ENCODE measurements at regions not wholly inside any gene's neighbourhood (a gene's known extent, or its start where the extent isn't known, plus 50 kb on each side); places are given as distances from the start of the nearest gene placed in this dataset.

- WGBS, result 73% methylated on average over 1 of the region's 1 CpG
- Histone ChIP-seq H3K4me1 (ENCODE audit: insufficient read depth) (no peaks in the 10 kb centered on the region), H3K4me3 (ENCODE audit: low read depth, low read length) (no peak overlapping the region), H3K27ac (ENCODE audit: low read depth) (no peak overlapping the region), H3K36me3 (ENCODE audit: insufficient read depth) (no peaks in the 10 kb centered on the region)
- DNase-seq (ENCODE audit: extremely low spot score), result no peak
Measured at GRCh38 chr13:70835371-70835770, 727.1 kb upstream of the KLHL1 start.

GRCh38 chr13:70829748-70830147, 721.5 kb upstream of the KLHL1 start:
- WGBS, result 69% methylated on average over 4 of the region's 4 CpGs
- Histone ChIP-seq H3K36me3 (ENCODE audit: insufficient read depth) (no peaks in the 10 kb centered on the region), H3K27ac (ENCODE audit: low read depth) (no peak overlapping the region), H3K4me1 (ENCODE audit: insufficient read depth) (no peaks in the 10 kb centered on the region), H3K4me3 (ENCODE audit: low read depth, low read length) (no peak overlapping the region)
- DNase-seq (ENCODE audit: extremely low spot score), result no peak

GRCh38 chr13:70817576-70817975, 709.3 kb upstream of the KLHL1 start:
- Histone ChIP-seq H3K27ac (ENCODE audit: low read depth) (no peak overlapping the region), H3K4me1 (ENCODE audit: insufficient read depth) (no peaks in the 10 kb centered on the region), H3K36me3 (ENCODE audit: insufficient read depth) (no peaks in the 10 kb centered on the region), H3K4me3 (ENCODE audit: low read depth, low read length) (no peak overlapping the region)
- 52% methylated on average over 2 of the region's 2 CpGs for WGBS
- no peak for DNase-seq (ENCODE audit: extremely low spot score)

- 29% methylated on average over 5 of the region's 5 CpGs for WGBS
- no peak for DNase-seq (ENCODE audit: extremely low spot score)
- Histone ChIP-seq H3K27ac (ENCODE audit: low read depth) (no peak overlapping the region), H3K4me1 (ENCODE audit: insufficient read depth) (no peaks in the 10 kb centered on the region), H3K4me3 (ENCODE audit: low read depth, low read length) (no peak overlapping the region), H3K36me3 (ENCODE audit: insufficient read depth) (no peaks in the 10 kb centered on the region)
Measured at GRCh38 chr13:70816853-70817252, 708.6 kb upstream of the KLHL1 start.

GRCh38 chr13:70814684-70815083, 706.4 kb upstream of the KLHL1 start:
- no peaks in the 10 kb centered on the region for H3K4me1 ChIP-seq (ENCODE audit: insufficient read depth)
- H3K4me3 ChIP-seq (ENCODE audit: low read depth, low read length), result no peak overlapping the region
- H3K36me3 ChIP-seq (ENCODE audit: insufficient read depth), result no peaks in the 10 kb centered on the region
- WGBS, result 64% methylated on average over 3 of the region's 3 CpGs
- no peak overlapping the region for H3K27ac ChIP-seq (ENCODE audit: low read depth)
- DNase-seq (ENCODE audit: extremely low spot score), result no peak

GRCh38 chr13:70812481-70812880, 704.2 kb upstream of the KLHL1 start:
- H3K4me1 ChIP-seq (ENCODE audit: insufficient read depth), result no peaks in the 10 kb centered on the region
- DNase-seq (ENCODE audit: extremely low spot score), result no peak
- H3K4me3 ChIP-seq (ENCODE audit: low read depth, low read length), result no peak overlapping the region
- no peak overlapping the region for H3K27ac ChIP-seq (ENCODE audit: low read depth)
- no peaks in the 10 kb centered on the region for H3K36me3 ChIP-seq (ENCODE audit: insufficient read depth)

- H3K4me3 ChIP-seq (ENCODE audit: low read depth, low read length), result no peak overlapping the region
- DNase-seq (ENCODE audit: extremely low spot score), result no peak
- H3K4me1 ChIP-seq (ENCODE audit: insufficient read depth), result no peaks in the 10 kb centered on the region
- WGBS, result 87% methylated on average over 4 of the region's 4 CpGs
- H3K27ac ChIP-seq (ENCODE audit: low read depth), result no peak overlapping the region
- no peaks in the 10 kb centered on the region for H3K36me3 ChIP-seq (ENCODE audit: insufficient read depth)
Measured at GRCh38 chr13:70809588-70809987, 701.3 kb upstream of the KLHL1 start.

- no peak overlapping the region for H3K4me3 ChIP-seq (ENCODE audit: low read depth, low read length)
- H3K36me3 ChIP-seq (ENCODE audit: insufficient read depth), result no peaks in the 10 kb centered on the region
- DNase-seq (ENCODE audit: extremely low spot score), result no peak
- H3K4me1 ChIP-seq (ENCODE audit: insufficient read depth), result no peaks in the 10 kb centered on the region
- no peak overlapping the region for H3K27ac ChIP-seq (ENCODE audit: low read depth)
Measured at GRCh38 chr13:70798385-70798784, 690.1 kb upstream of the KLHL1 start.

- 36% methylated on average over 3 of the region's 3 CpGs for WGBS
- Histone ChIP-seq H3K27ac (ENCODE audit: low read depth) (no peak overlapping the region), H3K4me1 (ENCODE audit: insufficient read depth) (no peaks in the 10 kb centered on the region), H3K4me3 (ENCODE audit: low read depth, low read length) (no peak overlapping the region), H3K36me3 (ENCODE audit: insufficient read depth) (no peaks in the 10 kb centered on the region)
- DNase-seq (ENCODE audit: extremely low spot score), result no peak
Measured at GRCh38 chr13:70795484-70795883, 687.2 kb upstream of the KLHL1 start.

- WGBS, result 87% methylated on average over 2 of the region's 2 CpGs
- no peak overlapping the region for H3K27ac ChIP-seq (ENCODE audit: low read depth)
- no peak overlapping the region for H3K4me3 ChIP-seq (ENCODE audit: low read depth, low read length)
- H3K36me3 ChIP-seq (ENCODE audit: insufficient read depth), result no peaks in the 10 kb centered on the region
- no peak for DNase-seq (ENCODE audit: extremely low spot score)
- no peaks in the 10 kb centered on the region for H3K4me1 ChIP-seq (ENCODE audit: insufficient read depth)
Measured at GRCh38 chr13:70792121-70792520, 683.9 kb upstream of the KLHL1 start.

- H3K4me1 ChIP-seq (ENCODE audit: insufficient read depth), result no peaks in the 10 kb centered on the region
- H3K36me3 ChIP-seq (ENCODE audit: insufficient read depth), result no peaks in the 10 kb centered on the region
- H3K4me3 ChIP-seq (ENCODE audit: low read depth, low read length), result no peak overlapping the region
- no peak for DNase-seq (ENCODE audit: extremely low spot score)
- no peak overlapping the region for H3K27ac ChIP-seq (ENCODE audit: low read depth)
Measured at GRCh38 chr13:70789751-70790150, 681.5 kb upstream of the KLHL1 start.

GRCh38 chr13:70788074-70788473, 679.8 kb upstream of the KLHL1 start:
- no peak overlapping the region for H3K4me3 ChIP-seq (ENCODE audit: low read depth, low read length)
- no peaks in the 10 kb centered on the region for H3K36me3 ChIP-seq (ENCODE audit: insufficient read depth)
- no peaks in the 10 kb centered on the region for H3K4me1 ChIP-seq (ENCODE audit: insufficient read depth)
- H3K27ac ChIP-seq (ENCODE audit: low read depth), result no peak overlapping the region
- 61% methylated on average over 3 of the region's 3 CpGs for WGBS
- DNase-seq (ENCODE audit: extremely low spot score), result no peak

- no peaks in the 10 kb centered on the region for H3K36me3 ChIP-seq (ENCODE audit: insufficient read depth)
- H3K27ac ChIP-seq (ENCODE audit: low read depth), result no peak overlapping the region
- H3K4me1 ChIP-seq (ENCODE audit: insufficient read depth), result no peaks in the 10 kb centered on the region
- 86% methylated on average over 3 of the region's 3 CpGs for WGBS
- H3K4me3 ChIP-seq (ENCODE audit: low read depth, low read length), result no peak overlapping the region
- no peak for DNase-seq (ENCODE audit: extremely low spot score)
Measured at GRCh38 chr13:70784207-70784989, 676.1 kb upstream of the KLHL1 start.

- no peak for DNase-seq (ENCODE audit: extremely low spot score)
- 31% methylated on average over 1 of the region's 1 CpG for WGBS
- no peaks in the 10 kb centered on the region for H3K4me1 ChIP-seq (ENCODE audit: insufficient read depth)
- H3K27ac ChIP-seq (ENCODE audit: low read depth), result no peak overlapping the region
- H3K4me3 ChIP-seq (ENCODE audit: low read depth, low read length), result no peak overlapping the region
- no peaks in the 10 kb centered on the region for H3K36me3 ChIP-seq (ENCODE audit: insufficient read depth)
Measured at GRCh38 chr13:70769817-70770216, 661.6 kb upstream of the KLHL1 start.

- no peak overlapping the region for H3K27ac ChIP-seq (ENCODE audit: low read depth)
- no peaks in the 10 kb centered on the region for H3K36me3 ChIP-seq (ENCODE audit: insufficient read depth)
- H3K4me3 ChIP-seq (ENCODE audit: low read depth, low read length), result no peak overlapping the region
- DNase-seq (ENCODE audit: extremely low spot score), result no peak
- 88% methylated on average over 4 of the region's 4 CpGs for WGBS
- H3K4me1 ChIP-seq (ENCODE audit: insufficient read depth), result no peaks in the 10 kb centered on the region
Measured at GRCh38 chr13:70758932-70759331, 650.7 kb upstream of the KLHL1 start.
